ENCODE measurements at regions not wholly inside any gene's neighbourhood (a gene's known extent, or its start where the extent isn't known, plus 50 kb on each side); places are given as distances from the start of the nearest gene placed in this dataset.
"Not testable (repeated sequence)": the region's sequence is repeated elsewhere in the genome, so short reads cannot be mapped to it uniquely, and the experiment has no call there.

DNA sequence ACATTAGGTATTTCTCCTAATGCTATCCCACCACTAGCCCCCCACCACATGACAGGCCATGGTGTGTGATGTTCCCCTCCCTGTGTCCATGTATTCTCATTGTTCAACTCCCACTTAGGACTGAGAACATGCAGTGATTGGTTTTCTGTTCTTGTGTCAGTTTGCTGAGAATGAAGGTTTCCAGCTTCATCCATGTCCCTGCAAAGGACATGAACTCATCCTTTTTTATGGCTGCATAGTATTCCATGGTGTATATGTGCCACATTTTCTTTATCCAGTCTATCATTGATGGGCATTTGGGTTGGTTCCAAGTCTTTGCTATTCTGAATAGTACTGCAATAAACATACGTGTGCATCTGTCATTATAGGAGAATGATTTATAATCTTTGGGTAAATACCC is 68.4 kb upstream of the RASA1 start:
- H3K4me3 Mint-ChIP-seq; ATAC-seq (replicated peaks in 1 of 4): not testable (repeated sequence)

GRCh38 chr5:87199704-87200103 is 68.0 kb upstream of the RASA1 start:
- H3K4me3 ChIP-seq (ENCODE audit: control insufficient read depth in 1 of 2, extremely low read depth in 1 of 2, low read length in 1 of 2); H3K27me3 ChIP-seq (replicated peaks in 1 of 2; ENCODE audit: control insufficient read depth in 2 of 2, extremely low read depth in 1 of 2, insufficient read depth in 2 of 2, low read length in 1 of 2); H3K9me3 ChIP-seq; H3K4me3 Mint-ChIP-seq; DNase-seq; H3K27ac ChIP-seq (ENCODE audit: low read length); H3K9me3 Mint-ChIP-seq; H3K27ac Mint-ChIP-seq; H3K36me3 ChIP-seq (ENCODE audit: control insufficient read depth in 2 of 2, extremely low read depth in 1 of 2, insufficient read depth in 1 of 2, low read length in 1 of 2); POLR2A ChIA-PET; H3K27me3 Mint-ChIP-seq; H3K4me1 ChIP-seq (ENCODE audit: control insufficient read depth in 1 of 2, extremely low read depth in 1 of 2, insufficient read depth in 2 of 2, low read length in 2 of 2); H3K36me3 Mint-ChIP-seq; ATAC-seq (replicated peaks in 1 of 4): not testable (repeated sequence)
- peaks cover 7 to 11% (median 11%) of the 10 kb centered on the region in 3 donors for H3K4me1 Mint-ChIP-seq
- WGBS (ENCODE audit: insufficient coverage) = no CpG with 5 or more reads among the region's 2 CpGs
- CTCF ChIA-PET = interaction anchor here in 1 of 2 donors (0.6 kb wide), 1 partner anchor 132 kb away, joined by 3 read pairs; no protein-coding TSS in a partner anchor

More for the DNA sequence above, 68.4 kb upstream of the RASA1 start:
- H3K4me1 ChIP-seq (ENCODE audit: control insufficient read depth in 1 of 2, extremely low read depth in 1 of 2, insufficient read depth in 2 of 2, low read length in 2 of 2); H3K9me3 Mint-ChIP-seq; H3K4me3 ChIP-seq (ENCODE audit: control insufficient read depth in 1 of 2, extremely low read depth in 1 of 2, low read length in 1 of 2); H3K36me3 ChIP-seq (ENCODE audit: control insufficient read depth in 2 of 2, extremely low read depth in 1 of 2, insufficient read depth in 1 of 2, low read length in 1 of 2); H3K27ac ChIP-seq (ENCODE audit: low read length); H3K9me3 ChIP-seq; H3K27ac Mint-ChIP-seq; DNase-seq; H3K36me3 Mint-ChIP-seq; POLR2A ChIA-PET; H3K27me3 ChIP-seq (replicated peaks in 1 of 2; ENCODE audit: control insufficient read depth in 2 of 2, extremely low read depth in 1 of 2, insufficient read depth in 2 of 2, low read length in 1 of 2); H3K27me3 Mint-ChIP-seq: not testable (repeated sequence)
- H3K4me1 Mint-ChIP-seq = peaks cover 7 to 13% (median 13%) of the 10 kb centered on the region in 3 donors
- CTCF ChIA-PET = interaction anchor here in 1 of 2 donors (0.6 to 0.7 kb wide), 2 partner anchors 59 to 132 kb away, joined by 3 read pairs; no protein-coding TSS in a partner anchor
- no CpG with 5 or more reads among the region's 1 CpG for WGBS (ENCODE audit: insufficient coverage)

DNA sequence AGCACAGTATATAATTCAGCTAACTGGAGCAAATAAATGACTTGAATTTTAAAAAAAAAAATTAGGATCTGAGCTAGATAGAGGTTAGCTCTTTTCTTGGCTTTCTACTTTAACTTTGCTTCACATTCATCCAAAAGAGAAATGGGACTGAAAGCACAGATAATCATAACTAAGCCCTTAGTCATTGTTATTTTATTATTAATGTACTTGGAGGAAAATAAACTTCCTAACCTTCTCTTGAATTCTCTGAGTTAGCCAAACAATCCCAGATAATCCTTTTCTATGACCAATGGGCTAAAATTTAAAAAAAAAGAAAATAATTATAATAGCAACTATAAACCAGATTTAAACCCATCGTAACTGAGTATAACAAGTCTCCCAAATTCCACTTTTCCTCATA is 57.6 kb upstream of the RASA1 start:
- Mint-ChIP-seq H3K4me3 (no peak overlapping the region), H3K9me3 (peaks cover 0 to 6% (median 3%) of the 10 kb centered on the region in 3 donors), H3K27ac (no peak overlapping the region), H3K36me3 (peaks cover 5% of the 10 kb centered on the region), H3K27me3 (no peaks in the 10 kb centered on the region), H3K4me1 (peaks cover 10 to 12% (median 11%) of the 10 kb centered on the region in 3 donors)
- ChIA-PET CTCF (no interaction called here), POLR2A (no interaction called here)
- Histone ChIP-seq H3K27ac (ENCODE audit: low read length) (no peak overlapping the region), H3K4me1 (ENCODE audit: control insufficient read depth in 1 of 2, extremely low read depth in 1 of 2, insufficient read depth in 2 of 2, low read length in 2 of 2) (no peaks in the 10 kb centered on the region), H3K27me3 (replicated peaks in 1 of 2; ENCODE audit: control insufficient read depth in 2 of 2, extremely low read depth in 1 of 2, insufficient read depth in 2 of 2, low read length in 1 of 2) (no peaks in the 10 kb centered on the region), H3K4me3 (ENCODE audit: control insufficient read depth in 1 of 2, extremely low read depth in 1 of 2, low read length in 1 of 2) (no peak overlapping the region), H3K9me3 (no peaks in the 10 kb centered on the region), H3K36me3 (ENCODE audit: control insufficient read depth in 2 of 2, extremely low read depth in 1 of 2, insufficient read depth in 1 of 2, low read length in 1 of 2) (no peaks in the 10 kb centered on the region)
- DNase-seq = no peak
- no peak for ATAC-seq (replicated peaks in 1 of 4)
- no CpG with 5 or more reads among the region's 1 CpG for WGBS (ENCODE audit: insufficient coverage)

- no peak overlapping the region for H3K4me3 Mint-ChIP-seq
- DNase-seq (no peak), ATAC-seq (replicated peaks in 1 of 4) (no peak)
- no CpG with 5 or more reads among the region's 2 CpGs for WGBS (ENCODE audit: insufficient coverage)
- ChIA-PET CTCF (interaction anchor here in 1 of 2 donors (0.6 kb wide), 1 partner anchor 29 kb away, joined by 3 read pairs; no protein-coding TSS in a partner anchor), POLR2A (no interaction called here)
- H3K4me1 Mint-ChIP-seq = peaks cover 14 to 18% (median 16%) of the 10 kb centered on the region in 3 donors
- Histone ChIP-seq H3K36me3 (ENCODE audit: control insufficient read depth in 2 of 2, extremely low read depth in 1 of 2, insufficient read depth in 1 of 2, low read length in 1 of 2) (no peaks in the 10 kb centered on the region), H3K27ac (ENCODE audit: low read length) (no peak overlapping the region), H3K27me3 (replicated peaks in 1 of 2; ENCODE audit: control insufficient read depth in 2 of 2, extremely low read depth in 1 of 2, insufficient read depth in 2 of 2, low read length in 1 of 2) (no peaks in the 10 kb centered on the region), H3K4me3 (ENCODE audit: control insufficient read depth in 1 of 2, extremely low read depth in 1 of 2, low read length in 1 of 2) (no peak overlapping the region), H3K4me1 (ENCODE audit: control insufficient read depth in 1 of 2, extremely low read depth in 1 of 2, insufficient read depth in 2 of 2, low read length in 2 of 2) (no peaks in the 10 kb centered on the region), H3K9me3 (no peaks in the 10 kb centered on the region)
- H3K27ac Mint-ChIP-seq = no peak overlapping the region
- peaks cover 0 to 6% (median 3%) of the 10 kb centered on the region in 3 donors for H3K9me3 Mint-ChIP-seq
- peaks cover 5% of the 10 kb centered on the region for H3K36me3 Mint-ChIP-seq
- H3K27me3 Mint-ChIP-seq = no peaks in the 10 kb centered on the region
Observed at GRCh38 chr5:87210743-87211142, 56.9 kb upstream of the RASA1 start.

- Mint-ChIP-seq H3K4me1 (peaks cover 14 to 18% (median 17%) of the 10 kb centered on the region in 3 donors), H3K27ac (no peak overlapping the region), H3K4me3 (no peak overlapping the region), H3K36me3 (peaks cover 5% of the 10 kb centered on the region), H3K9me3 (peaks cover 0 to 6% (median 3%) of the 10 kb centered on the region in 3 donors), H3K27me3 (no peaks in the 10 kb centered on the region)
- DNase-seq (no peak), ATAC-seq (replicated peaks in 1 of 4) (no peak)
- Histone ChIP-seq H3K27me3 (replicated peaks in 1 of 2; ENCODE audit: control insufficient read depth in 2 of 2, extremely low read depth in 1 of 2, insufficient read depth in 2 of 2, low read length in 1 of 2) (no peaks in the 10 kb centered on the region), H3K4me3 (ENCODE audit: control insufficient read depth in 1 of 2, extremely low read depth in 1 of 2, low read length in 1 of 2) (no peak overlapping the region), H3K36me3 (ENCODE audit: control insufficient read depth in 2 of 2, extremely low read depth in 1 of 2, insufficient read depth in 1 of 2, low read length in 1 of 2) (no peaks in the 10 kb centered on the region), H3K4me1 (ENCODE audit: control insufficient read depth in 1 of 2, extremely low read depth in 1 of 2, insufficient read depth in 2 of 2, low read length in 2 of 2) (no peaks in the 10 kb centered on the region), H3K9me3 (no peaks in the 10 kb centered on the region), H3K27ac (ENCODE audit: low read length) (no peak overlapping the region)
- no CpG with 5 or more reads among the region's 1 CpG for WGBS (ENCODE audit: insufficient coverage)
- ChIA-PET CTCF (interaction anchor here in 1 of 2 donors (1.0 kb wide), 1 partner anchor 165 kb away, joined by 3 read pairs; no protein-coding TSS in a partner anchor), POLR2A (no interaction called here)
Observed at GRCh38 chr5:87211676-87212075, 56.0 kb upstream of the RASA1 start.

DNA sequence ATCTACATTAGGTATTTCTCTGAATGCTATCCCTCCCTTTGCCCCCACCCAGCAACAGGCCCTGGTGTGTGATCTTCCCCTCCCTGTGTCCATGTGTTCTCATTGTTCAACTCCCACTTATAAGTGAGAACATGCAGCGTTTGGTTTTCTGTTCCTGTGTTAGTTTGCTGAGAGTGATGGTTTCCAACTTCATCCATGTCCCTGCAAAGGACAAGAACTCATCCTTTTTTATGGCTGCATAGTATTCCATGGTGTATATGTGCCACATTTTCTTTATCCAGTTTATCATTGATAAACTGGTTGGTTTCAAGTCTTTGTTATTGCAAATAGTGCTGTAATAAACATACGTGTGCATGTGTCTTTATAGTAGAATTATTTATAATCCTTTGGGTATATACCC is 55.5 kb upstream of the RASA1 start:
- H3K36me3 Mint-ChIP-seq; H3K4me3 Mint-ChIP-seq; H3K4me3 ChIP-seq (ENCODE audit: control insufficient read depth in 1 of 2, extremely low read depth in 1 of 2, low read length in 1 of 2); H3K9me3 ChIP-seq; H3K27me3 ChIP-seq (replicated peaks in 1 of 2; ENCODE audit: control insufficient read depth in 2 of 2, extremely low read depth in 1 of 2, insufficient read depth in 2 of 2, low read length in 1 of 2); POLR2A ChIA-PET; H3K27me3 Mint-ChIP-seq; H3K27ac ChIP-seq (ENCODE audit: low read length); ATAC-seq (replicated peaks in 1 of 4); H3K9me3 Mint-ChIP-seq; H3K4me1 ChIP-seq (ENCODE audit: control insufficient read depth in 1 of 2, extremely low read depth in 1 of 2, insufficient read depth in 2 of 2, low read length in 2 of 2); DNase-seq; H3K27ac Mint-ChIP-seq; H3K36me3 ChIP-seq (ENCODE audit: control insufficient read depth in 2 of 2, extremely low read depth in 1 of 2, insufficient read depth in 1 of 2, low read length in 1 of 2): not testable (repeated sequence)
- WGBS (ENCODE audit: insufficient coverage) = no CpG with 5 or more reads among the region's 2 CpGs
- CTCF ChIA-PET = interaction anchor here in 1 of 2 donors (1.0 kb wide), 1 partner anchor 166 kb away, joined by 3 read pairs; no protein-coding TSS in a partner anchor
- peaks cover 14 to 18% (median 17%) of the 10 kb centered on the region in 3 donors for H3K4me1 Mint-ChIP-seq

GRCh38 chr5:87217480-87217879 is 50.2 kb upstream of the RASA1 start:
- POLR2A ChIA-PET; H3K4me3 ChIP-seq (ENCODE audit: control insufficient read depth in 1 of 2, extremely low read depth in 1 of 2, low read length in 1 of 2); H3K27ac ChIP-seq (ENCODE audit: low read length); DNase-seq; H3K27me3 Mint-ChIP-seq; H3K4me1 Mint-ChIP-seq; H3K9me3 ChIP-seq; CTCF ChIA-PET; H3K27me3 ChIP-seq (replicated peaks in 1 of 2; ENCODE audit: control insufficient read depth in 2 of 2, extremely low read depth in 1 of 2, insufficient read depth in 2 of 2, low read length in 1 of 2); H3K4me1 ChIP-seq (ENCODE audit: control insufficient read depth in 1 of 2, extremely low read depth in 1 of 2, insufficient read depth in 2 of 2, low read length in 2 of 2); H3K36me3 ChIP-seq (ENCODE audit: control insufficient read depth in 2 of 2, extremely low read depth in 1 of 2, insufficient read depth in 1 of 2, low read length in 1 of 2); H3K36me3 Mint-ChIP-seq; ATAC-seq (replicated peaks in 1 of 4); H3K9me3 Mint-ChIP-seq; H3K4me3 Mint-ChIP-seq; H3K27ac Mint-ChIP-seq: not testable (repeated sequence)
- 87% methylated on average over 4 of the region's 4 CpGs for WGBS (ENCODE audit: insufficient coverage)
